HG03280 (cell line): ENCODE measurements at regions not wholly inside any gene's neighbourhood (a gene's known extent, or its start where the extent isn't known, plus 50 kb on each side); places are given as distances from the start of the nearest gene placed in this dataset.

Experiments used
- ATAC-seq: cut with Tn5 transposase; IDR thresholded peaks from one replicate; pipeline ENCODE4 v1.9.1; 2021; ENCODE audit warnings: mild to moderate bottlenecking, moderate library complexity; ENCODE audit not compliant: unreplicated experiment

GRCh38 chr18:47552783-47553182 lies 301.3 kb upstream of the SKOR2 start:
- no peak for ATAC-seq

GRCh38 chr18:47550611-47551010 lies 299.2 kb upstream of the SKOR2 start:
- ATAC-seq, result no peak

GRCh38 chr18:47549021-47549540 lies 297.6 kb upstream of the SKOR2 start:
- no peak for ATAC-seq

- ATAC-seq, result no peak
Observed at GRCh38 chr18:47547539-47548202, 296.2 kb upstream of the SKOR2 start.

- ATAC-seq, result no peak
Observed at GRCh38 chr18:47545613-47546012, 294.2 kb upstream of the SKOR2 start.

DNA sequence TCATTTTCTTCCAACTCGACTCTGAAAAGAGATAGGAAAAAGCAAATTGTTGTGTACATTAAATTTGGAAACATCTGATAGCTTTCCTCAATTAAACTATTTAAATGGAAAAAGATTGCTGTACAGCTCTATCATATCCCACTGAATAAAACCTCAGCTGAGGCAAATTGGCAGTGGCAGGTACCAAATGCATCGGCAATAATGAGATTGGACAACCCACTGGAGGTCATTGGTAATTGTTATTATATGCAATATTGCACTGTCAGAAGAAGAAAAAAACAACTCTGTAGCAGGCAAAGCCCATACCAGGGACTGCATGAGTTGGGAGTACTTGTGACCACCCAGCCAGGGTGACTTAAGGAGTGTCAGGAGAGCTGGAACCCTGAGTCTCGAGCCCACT lies 291.6 kb upstream of the SKOR2 start:
- no peak for ATAC-seq

DNA sequence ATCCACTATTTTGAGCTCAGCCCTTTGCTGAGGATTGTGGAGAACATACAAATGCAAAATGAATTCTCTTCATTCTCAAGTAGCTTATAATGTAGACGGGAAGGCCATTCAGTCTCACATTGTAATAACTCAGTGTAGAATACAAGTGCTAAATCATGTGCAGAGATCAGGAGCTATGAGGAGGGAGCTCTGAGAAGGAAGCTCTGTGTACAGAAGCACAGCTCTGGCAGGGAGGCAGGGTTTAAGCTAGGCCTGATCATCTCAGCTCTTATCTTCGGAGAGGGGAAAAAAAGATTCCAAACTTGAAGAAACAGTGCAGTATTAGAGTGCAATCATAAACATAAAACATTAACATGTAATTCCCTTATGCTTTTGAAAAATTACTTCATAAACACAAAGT lies 291.1 kb upstream of the SKOR2 start:
- ATAC-seq, result no peak

- ATAC-seq, result no peak
Observed at GRCh38 chr18:47531717-47532116, 280.3 kb upstream of the SKOR2 start.

DNA sequence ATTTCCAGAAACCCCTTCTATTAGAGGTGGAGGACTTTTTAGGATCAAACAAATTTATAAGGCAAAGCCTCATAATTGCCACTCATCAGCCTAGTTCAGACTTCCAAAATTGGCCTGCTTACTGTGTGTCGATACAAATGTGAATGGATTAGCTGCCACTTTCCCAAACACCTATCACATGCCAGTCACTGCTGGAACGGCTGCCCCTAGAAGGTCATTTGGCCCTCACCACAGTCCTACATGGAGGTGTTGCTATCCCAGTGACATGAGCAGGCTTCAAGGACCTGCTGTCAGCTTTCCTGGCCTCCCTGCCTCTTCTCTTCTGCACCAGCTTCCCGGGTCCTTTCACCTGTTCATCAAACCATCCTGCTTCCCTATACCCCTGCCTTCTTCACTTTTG lies 279.2 kb upstream of the SKOR2 start:
- no peak for ATAC-seq

GRCh38 chr18:47528343-47528742 lies 276.9 kb upstream of the SKOR2 start:
- no peak for ATAC-seq

GRCh38 chr18:47526147-47526546 lies 274.7 kb upstream of the SKOR2 start:
- ATAC-seq, result no peak

GRCh38 chr18:47522359-47522758 lies 270.9 kb upstream of the SKOR2 start:
- no peak for ATAC-seq

DNA sequence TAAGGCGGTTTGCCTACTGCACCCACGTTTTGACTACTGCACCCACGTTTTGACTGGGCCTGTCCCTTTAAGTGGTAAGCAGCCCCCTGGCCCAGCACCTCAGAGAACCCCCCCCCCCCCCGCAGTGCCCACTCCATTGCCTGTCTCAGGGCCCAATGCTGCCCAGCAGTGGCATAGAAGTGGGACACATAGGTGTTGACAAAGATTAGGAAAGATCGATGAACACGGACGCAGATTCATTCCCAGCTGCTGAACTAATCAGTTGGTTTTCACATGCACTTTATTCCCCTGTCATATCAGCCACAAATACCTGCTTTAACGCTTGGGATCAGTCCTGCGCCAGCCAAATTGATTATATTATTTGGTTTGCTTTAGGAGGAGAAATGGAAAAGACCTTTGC lies 268.8 kb upstream of the SKOR2 start:
- ATAC-seq, result no peak

GRCh38 chr18:47519706-47520105 lies 268.2 kb upstream of the SKOR2 start:
- no peak for ATAC-seq

GRCh38 chr18:47519277-47519676 lies 267.8 kb upstream of the SKOR2 start:
- ATAC-seq, result no peak

- ATAC-seq, result no peak
Observed at GRCh38 chr18:47513614-47514013, 262.2 kb upstream of the SKOR2 start.

GRCh38 chr18:47512726-47513435 lies 261.4 kb upstream of the SKOR2 start:
- ATAC-seq, result no peak

DNA sequence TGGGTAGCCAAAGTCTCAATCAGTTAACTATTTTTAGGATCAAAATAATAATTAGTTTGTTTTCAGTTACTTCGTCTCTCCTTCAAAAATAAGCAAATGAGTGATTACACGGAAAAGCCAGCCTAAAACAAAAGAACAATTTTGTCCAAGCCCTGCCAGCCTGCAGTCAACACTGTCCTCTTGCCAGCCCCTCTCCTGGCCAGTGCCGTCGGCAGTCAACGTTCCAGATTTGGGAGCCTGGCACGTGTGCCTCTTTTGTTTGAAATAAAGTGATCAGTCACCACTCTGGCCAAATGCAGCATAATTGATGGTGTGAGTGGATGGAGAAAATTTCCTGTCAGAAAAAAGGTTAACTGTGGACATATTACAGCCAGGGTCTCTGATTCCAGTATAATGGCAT lies 260.6 kb upstream of the SKOR2 start:
- ATAC-seq, result no peak

DNA sequence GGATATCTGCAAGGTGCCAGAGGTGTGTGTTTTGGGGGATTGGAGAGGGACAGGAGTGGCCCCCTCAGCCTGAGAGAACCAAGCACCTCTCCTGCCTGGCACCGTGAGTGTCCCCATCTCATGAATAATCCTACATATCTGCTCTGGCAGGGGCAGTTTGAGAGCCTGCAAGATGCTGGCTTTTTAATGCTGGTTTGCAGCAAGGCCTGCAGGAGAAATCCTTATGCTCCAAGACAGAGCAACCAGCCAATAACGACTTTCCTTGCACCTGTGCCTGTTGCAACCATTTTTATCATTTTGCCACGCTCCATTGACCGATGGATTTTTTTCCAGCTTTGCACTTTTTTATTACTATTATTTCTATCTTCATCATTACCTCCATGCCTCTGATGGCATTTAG lies 259.4 kb upstream of the SKOR2 start:
- ATAC-seq, result no peak

DNA sequence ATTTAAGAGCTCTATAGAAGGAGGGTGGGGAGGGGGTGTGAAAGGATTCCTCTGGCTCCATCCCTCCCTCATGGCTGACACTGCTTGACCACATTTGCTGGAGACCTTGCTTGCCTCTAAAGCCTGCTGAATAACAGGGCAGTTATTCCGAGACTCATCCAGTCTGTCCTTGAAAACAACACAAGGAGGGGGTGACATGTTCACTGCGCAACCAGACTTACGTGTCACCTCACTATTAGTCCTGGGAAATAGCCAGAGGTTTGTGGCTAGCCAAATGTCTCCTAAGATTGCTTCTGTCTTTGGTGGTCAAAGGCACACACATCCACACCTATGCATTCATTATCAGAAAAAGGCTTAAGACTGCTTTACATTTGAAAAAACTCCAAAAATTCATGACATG lies 256.2 kb upstream of the SKOR2 start:
- no peak for ATAC-seq

DNA sequence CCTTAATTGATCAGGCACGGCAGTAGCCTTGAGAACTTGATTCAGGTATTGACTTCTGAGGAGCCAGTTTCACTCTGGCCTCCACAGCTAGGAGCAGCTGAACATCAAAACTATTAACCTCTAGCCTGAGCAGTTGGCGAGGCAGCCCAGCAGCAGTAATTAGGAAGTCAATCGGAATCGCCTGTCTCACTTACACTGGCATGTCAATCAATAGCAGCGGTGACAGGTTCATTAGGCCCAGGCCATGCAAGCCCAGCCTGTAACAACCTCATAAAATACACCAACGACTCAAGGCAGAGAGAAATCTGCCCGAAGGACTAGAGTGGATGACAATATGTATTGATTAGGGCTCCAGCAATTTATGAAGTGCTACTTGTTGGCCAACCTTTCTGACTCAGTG lies 255.4 kb upstream of the SKOR2 start:
- ATAC-seq, result no peak

- ATAC-seq, result no peak
Observed at GRCh38 chr18:47501946-47502345, 250.5 kb upstream of the SKOR2 start.

DNA sequence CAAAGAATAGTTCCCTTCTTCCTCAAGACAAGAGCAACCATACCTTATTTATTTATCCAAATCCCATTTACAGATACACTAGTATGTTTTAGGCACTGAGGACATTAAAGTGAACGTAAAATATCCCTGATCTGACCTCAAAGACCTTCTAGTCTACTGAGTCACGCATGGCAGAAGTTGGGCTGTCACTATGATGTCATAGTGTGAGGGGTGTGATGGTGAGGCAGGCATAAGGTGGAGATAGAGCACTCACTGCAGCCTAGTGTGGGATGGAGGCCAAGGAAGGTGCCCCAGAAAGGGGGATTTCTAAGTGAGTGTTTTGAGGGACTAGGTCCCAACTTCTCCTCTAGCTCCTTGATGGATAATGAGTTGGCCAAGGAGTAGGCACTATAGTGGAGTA lies 249.5 kb upstream of the SKOR2 start:
- no peak for ATAC-seq
